Endodermal cell (in vitro differentiated cells): ENCODE measurements at regions not wholly inside any gene's neighbourhood (a gene's known extent, or its start where the extent isn't known, plus 50 kb on each side); places are given as distances from the start of the nearest gene placed in this dataset.

Experiments
- DNase-seq: peaks from one replicate; pipeline ENCODE4 v3.0.0-alpha.2; 2017
- H3K27ac ChIP-seq: 2 replicates; pipeline ENCODE4 v1.5.1; 2013; ENCODE audit warnings: mild to moderate bottlenecking, low read depth, low read length, moderate library complexity
- H3K27me3 ChIP-seq: 2 replicates; pipeline ENCODE4 v1.6.1; 2013; ENCODE audit warnings: mild to moderate bottlenecking, low read length, moderate library complexity; ENCODE audit not compliant: insufficient read depth, control insufficient read depth, poor library complexity, severe bottlenecking
- H3K36me3 ChIP-seq: 2 replicates; pipeline ENCODE4 v1.7.0; 2013; ENCODE audit warnings: mild to moderate bottlenecking, low read length, moderate library complexity; ENCODE audit not compliant: control insufficient read depth, insufficient read depth
- H3K4me1 ChIP-seq: one replicate; pipeline ENCODE4 v1.7.0; 2013; ENCODE audit warnings: low read length; ENCODE audit not compliant: control insufficient read depth, insufficient read depth
- H3K4me3 ChIP-seq: 2 replicates; pipeline ENCODE4 v1.5.1; 2013; ENCODE audit warnings: mild to moderate bottlenecking, low read length, moderate library complexity
- H3K9ac ChIP-seq: 2 replicates; pipeline ENCODE4 v1.6.1; 2013; ENCODE audit warnings: mild to moderate bottlenecking, low read length, moderate library complexity; ENCODE audit not compliant: poor library complexity, severe bottlenecking; ENCODE audit errors: extremely low read depth
- H3K9me3 ChIP-seq: 2 replicates; pipeline ENCODE4 v1.6.1; 2013; ENCODE audit warnings: mild to moderate bottlenecking, low read length, moderate library complexity; ENCODE audit not compliant: control insufficient read depth
- H3K27ac Mint-ChIP-seq: 2 replicates; pipeline ENCODE4 v1.8.0; 2020; ENCODE audit warnings: mixed read lengths
- H3K27me3 Mint-ChIP-seq: 2 replicates; pipeline ENCODE4 v1.8.0; 2021; ENCODE audit warnings: mild to moderate bottlenecking, mixed read lengths; ENCODE audit not compliant: insufficient read depth
- H3K36me3 Mint-ChIP-seq: 2 replicates; pipeline ENCODE4 v1.8.0; 2020; ENCODE audit warnings: low read depth, mixed read lengths
- H3K4me1 Mint-ChIP-seq: 2 replicates; pipeline ENCODE4 v1.8.0; 2020; ENCODE audit warnings: mixed read lengths
- H3K4me3 Mint-ChIP-seq: 2 replicates; pipeline ENCODE4 v1.8.0; 2020; ENCODE audit warnings: mild to moderate bottlenecking, moderate library complexity, mixed read lengths
- H3K9me3 Mint-ChIP-seq: 2 replicates; pipeline ENCODE4 v1.8.0; 2020; ENCODE audit warnings: mild to moderate bottlenecking, mixed read lengths
- WGBS, 2 experiments: methylation state at CpG; one replicate each; pipeline versions ENCODE4 v1.1.5 to v1.1.7; 2013; ENCODE audit warnings: missing lambda C conversion rate in 2 of 2, mixed read lengths in 1 of 2; ENCODE audit not compliant: insufficient coverage in 1 of 2, insufficient read length in 1 of 2; 5-methylcytosine and 5-hydroxymethylcytosine counted together
- TF ChIP-seq, protein P1 (sequence below): fragments of 200-600 bp; sonication (generic); conservative IDR thresholded peaks from 2 replicates; pipeline ENCODE4 v1.5.0; 2021; ENCODE audit warnings: antibody characterized with exemption, mild to moderate bottlenecking

DNA sequence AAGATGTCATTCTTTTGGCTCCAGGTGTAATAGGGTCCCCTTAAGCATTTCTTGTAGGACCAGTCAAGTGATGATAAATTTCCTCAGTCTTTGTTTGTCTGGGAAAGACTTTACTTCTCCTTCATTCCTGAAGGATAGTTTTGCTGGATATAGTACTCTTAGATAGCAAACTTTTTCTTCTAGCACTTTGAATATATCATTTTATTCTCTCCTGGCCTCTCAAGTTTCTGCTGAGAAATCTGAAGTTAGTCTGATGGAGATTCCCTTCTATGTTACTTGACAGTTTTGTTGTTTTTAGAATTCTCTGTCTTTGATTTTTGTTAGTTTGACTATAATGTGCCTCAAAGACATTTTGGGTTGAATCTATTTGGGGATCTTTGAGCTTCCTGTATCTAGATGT lies 181.2 kb upstream of the HES1 start:
- H3K9me3 Mint-ChIP-seq = peaks cover 38% of the 10 kb centered on the region
- H3K4me3 Mint-ChIP-seq = no peak overlapping the region
- TF ChIP-seq, protein P1, sequence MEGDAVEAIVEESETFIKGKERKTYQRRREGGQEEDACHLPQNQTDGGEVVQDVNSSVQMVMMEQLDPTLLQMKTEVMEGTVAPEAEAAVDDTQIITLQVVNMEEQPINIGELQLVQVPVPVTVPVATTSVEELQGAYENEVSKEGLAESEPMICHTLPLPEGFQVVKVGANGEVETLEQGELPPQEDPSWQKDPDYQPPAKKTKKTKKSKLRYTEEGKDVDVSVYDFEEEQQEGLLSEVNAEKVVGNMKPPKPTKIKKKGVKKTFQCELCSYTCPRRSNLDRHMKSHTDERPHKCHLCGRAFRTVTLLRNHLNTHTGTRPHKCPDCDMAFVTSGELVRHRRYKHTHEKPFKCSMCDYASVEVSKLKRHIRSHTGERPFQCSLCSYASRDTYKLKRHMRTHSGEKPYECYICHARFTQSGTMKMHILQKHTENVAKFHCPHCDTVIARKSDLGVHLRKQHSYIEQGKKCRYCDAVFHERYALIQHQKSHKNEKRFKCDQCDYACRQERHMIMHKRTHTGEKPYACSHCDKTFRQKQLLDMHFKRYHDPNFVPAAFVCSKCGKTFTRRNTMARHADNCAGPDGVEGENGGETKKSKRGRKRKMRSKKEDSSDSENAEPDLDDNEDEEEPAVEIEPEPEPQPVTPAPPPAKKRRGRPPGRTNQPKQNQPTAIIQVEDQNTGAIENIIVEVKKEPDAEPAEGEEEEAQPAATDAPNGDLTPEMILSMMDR = no peak
- H3K9me3 ChIP-seq = peaks cover 29% of the 10 kb centered on the region
- no peak overlapping the region for H3K4me3 ChIP-seq
- no peak for DNase-seq
- peaks cover 4% of the 10 kb centered on the region for H3K36me3 Mint-ChIP-seq
- H3K4me1 Mint-ChIP-seq = peaks cover 3% of the 10 kb centered on the region
- no peaks in the 10 kb centered on the region for H3K36me3 ChIP-seq
- H3K27ac Mint-ChIP-seq = no peak overlapping the region
- H3K27me3 ChIP-seq = no peaks in the 10 kb centered on the region
- H3K27ac ChIP-seq = no peak overlapping the region
- H3K4me1 ChIP-seq = no peaks in the 10 kb centered on the region
- no peak overlapping the region for H3K9ac ChIP-seq
- H3K27me3 Mint-ChIP-seq = peaks cover 16% of the 10 kb centered on the region

DNA sequence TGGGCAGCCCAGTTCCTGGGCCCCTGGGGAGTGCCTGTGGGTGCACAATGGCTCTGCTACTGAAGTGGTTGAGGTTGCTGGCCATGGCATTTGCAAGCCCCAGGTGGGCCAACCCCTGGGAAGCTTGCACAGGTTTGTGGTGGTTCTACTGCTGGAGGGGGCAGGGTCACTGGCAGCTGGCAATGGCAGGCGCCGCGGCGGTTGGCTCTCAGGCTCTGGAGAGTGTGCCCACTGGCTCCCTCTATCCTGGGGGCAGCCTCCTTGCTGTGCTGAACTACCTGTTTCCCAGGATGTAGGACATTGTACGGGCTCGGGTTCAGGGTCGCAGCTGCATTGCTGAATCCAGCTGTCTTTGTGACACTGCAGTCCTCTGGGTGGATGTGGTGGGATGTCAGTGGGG lies 180.2 kb upstream of the HES1 start:
- Histone ChIP-seq H3K27me3 (no peaks in the 10 kb centered on the region), H3K4me1 (no peaks in the 10 kb centered on the region), H3K9ac (no peak overlapping the region), H3K36me3 (no peaks in the 10 kb centered on the region), H3K4me3 (no peak overlapping the region), H3K9me3 (peaks cover 29% of the 10 kb centered on the region), H3K27ac (no peak overlapping the region)
- H3K27me3 Mint-ChIP-seq = peaks cover 25% of the 10 kb centered on the region
- peaks cover 4% of the 10 kb centered on the region for H3K36me3 Mint-ChIP-seq
- H3K4me3 Mint-ChIP-seq = no peak overlapping the region
- no peak for DNase-seq
- TF ChIP-seq, protein P1 = no peak
- peaks cover 38% of the 10 kb centered on the region for H3K9me3 Mint-ChIP-seq
- H3K4me1 Mint-ChIP-seq = peaks cover 3% of the 10 kb centered on the region
- 93 to 100% methylated on average over 1 to 7 of the region's 7 CpGs for WGBS, 2 experiments
- no peak overlapping the region for H3K27ac Mint-ChIP-seq

DNA sequence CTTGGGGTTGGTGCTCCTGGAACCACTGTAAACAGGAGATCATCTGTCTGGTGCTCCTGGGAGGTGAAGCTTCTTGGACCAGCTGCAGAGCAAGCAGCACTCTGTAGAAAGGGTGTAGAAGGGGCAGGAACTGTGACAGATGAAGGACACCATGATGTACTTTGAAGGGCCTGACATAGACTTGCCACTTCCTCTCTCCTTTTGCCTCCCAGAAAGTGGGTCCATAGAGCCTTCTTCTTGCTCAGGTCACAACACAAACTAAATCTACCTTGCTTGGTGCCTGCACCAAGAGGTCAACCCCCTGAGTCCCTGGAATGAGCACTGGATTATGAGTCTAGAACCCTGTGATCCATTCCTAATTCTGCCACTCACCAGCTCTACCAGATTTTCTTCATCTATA lies 176.1 kb upstream of the HES1 start:
- H3K9me3 Mint-ChIP-seq = peaks cover 18% of the 10 kb centered on the region
- Histone ChIP-seq H3K27me3 (peaks cover 21% of the 10 kb centered on the region), H3K36me3 (no peaks in the 10 kb centered on the region), H3K9me3 (peaks cover 8% of the 10 kb centered on the region), H3K4me1 (no peaks in the 10 kb centered on the region), H3K9ac (no peak overlapping the region), H3K4me3 (no peak overlapping the region), H3K27ac (peak overlapping the region; percentile 63)
- H3K27me3 Mint-ChIP-seq = peaks cover 62% of the 10 kb centered on the region
- no peaks in the 10 kb centered on the region for H3K36me3 Mint-ChIP-seq
- no peak for DNase-seq
- peaks cover 3% of the 10 kb centered on the region for H3K4me1 Mint-ChIP-seq
- TF ChIP-seq, protein P1 = no peak
- H3K4me3 Mint-ChIP-seq = no peak overlapping the region
- no peak overlapping the region for H3K27ac Mint-ChIP-seq
